A549 (cell line): ENCODE measurements at regions not wholly inside any gene's neighbourhood (a gene's known extent, or its start where the extent isn't known, plus 50 kb on each side); places are given as distances from the start of the nearest gene placed in this dataset.

Experiments
- ATAC-seq, 2 experiments: fragments of 200-7000 bp in 1 of 2; fragments of >200 bp in 1 of 2; cut with Nextera tagmentation in 1 of 2; cut with Tn5 transposase in 1 of 2; 3 replicates each; pipeline versions ENCODE4 v1.8.0 to v1.9.1; 2018 to 2020; ENCODE audit warnings: mild to moderate bottlenecking in 1 of 2, moderate library complexity in 1 of 2
- CTCF ChIA-PET: fragments of 300-600 bp; sonication (Branson Sonifier 250); formaldehyde crosslinking; extraction: SDS; loops from one replicate; lab custom pipeline; 2021; ENCODE audit warnings: antibody characterized with exemption, inconsistent platforms; lab: Yijun Ruan, JAX
- POLR2A ChIA-PET: fragments of 350-600 bp; formaldehyde crosslinking; extraction: SDS; loops from one replicate; lab custom pipeline; 2021; ENCODE audit warnings: antibody characterized with exemption, inconsistent platforms; lab: Yijun Ruan, JAX
- DNase-seq, 2 experiments: peaks; one replicate each; pipeline versions ENCODE4 v3.0.0 to v3.0.0-alpha.2; 2011 to 2016; ENCODE audit warnings: low read depth in 1 of 2, low spot score in 1 of 2
- FAIRE-seq: peaks from 2 replicates; lab custom pipeline; 2011; peaks lifted over from hg19 to GRCh38; lab: Jason Lieb, UNC
- H3K27ac ChIP-seq, 2 experiments: fragments of >200 bp; sonication (Bioruptor Twin); formaldehyde crosslinking; 3 replicates each; pipeline ENCODE4 v1.5.1; 2016 to 2017
- H3K4me1 ChIP-seq: fragments of >200 bp; sonication (Bioruptor Twin); formaldehyde crosslinking; 3 replicates; pipeline ENCODE4 v1.6.1; 2016
- H3K4me2 ChIP-seq: fragments of >200 bp; sonication (Bioruptor Twin); formaldehyde crosslinking; 3 replicates; pipeline ENCODE4 v1.6.1; 2016
- H3K4me3 ChIP-seq: fragments of >200 bp; sonication (Bioruptor Twin); formaldehyde crosslinking; 3 replicates; pipeline ENCODE4 v1.5.1; 2016
- H3K9me3 ChIP-seq: fragments of >200 bp; sonication (Bioruptor Twin); formaldehyde crosslinking; 3 replicates; pipeline ENCODE4 v1.6.1; 2016
- CHD2 ChIP-seq: fragments of 150-350 bp; IDR thresholded peaks from 2 replicates; pipeline ENCODE4 v1.6.1; 2014; ENCODE audit warnings: low read length; ENCODE audit not compliant: partially characterized antibody
- CHD4 ChIP-seq: fragments of 200-600 bp; sonication (generic); IDR thresholded peaks from 2 replicates; pipeline ENCODE4 v1.6.1; 2016; ENCODE audit warnings: antibody characterized with exemption, mild to moderate bottlenecking, borderline replicate concordance
- EP300 ChIP-seq, 2 experiments: fragments of >200 bp; sonication (Bioruptor Twin); formaldehyde crosslinking; IDR thresholded peaks; 2 replicates in 1 of 2; 3 replicates in 1 of 2; pipeline ENCODE4 v1.6.1; 2016 to 2017
- FOSB ChIP-seq: fragments of 250-450 bp; sonication (Bioruptor Pico); IDR thresholded peaks from 2 replicates; pipeline ENCODE4 v1.5.0; 2020; ENCODE audit warnings: mild to moderate bottlenecking, moderate library complexity
- GATA3 ChIP-seq: IDR thresholded peaks from 2 replicates; pipeline ENCODE4 v1.6.1; 2012; ENCODE audit warnings: borderline replicate concordance
- JUN ChIP-seq, 2 experiments: fragments of >200 bp; sonication (Bioruptor Twin); formaldehyde crosslinking; IDR thresholded peaks; 2 replicates in 1 of 2; 3 replicates in 1 of 2; pipeline ENCODE4 v1.6.1; 2016 to 2017
- JUNB ChIP-seq: fragments of >200 bp; sonication (Bioruptor Twin); formaldehyde crosslinking; IDR thresholded peaks from 2 replicates; pipeline ENCODE4 v1.6.1; 2016
- KDM1A ChIP-seq: fragments of 200-600 bp; sonication (generic); IDR thresholded peaks from 2 replicates; pipeline ENCODE4 v1.6.1; 2016; ENCODE audit warnings: low read depth, mild to moderate bottlenecking
- KDM5A ChIP-seq: fragments of 200-600 bp; sonication (generic); IDR thresholded peaks from 2 replicates; pipeline ENCODE4 v1.6.1; 2016; ENCODE audit warnings: antibody characterized with exemption, mild to moderate bottlenecking
- MAFK ChIP-seq: fragments of 450-650 bp; IDR thresholded peaks from 2 replicates; pipeline ENCODE4 v1.6.1; 2014; ENCODE audit not compliant: partially characterized antibody
- MAZ ChIP-seq: fragments of 150-350 bp; IDR thresholded peaks from 2 replicates; pipeline ENCODE4 v1.6.1; 2014; ENCODE audit warnings: antibody characterized with exemption, low read depth, low read length, borderline replicate concordance
- NFE2L2 ChIP-seq: fragments of 150-350 bp; conservative IDR thresholded peaks from 2 replicates; pipeline ENCODE4 v1.6.1; 2014; ENCODE audit warnings: low read length
- NPAS2 ChIP-seq: fragments of 250-450 bp; sonication (Bioruptor Pico); IDR thresholded peaks from 2 replicates; pipeline ENCODE4 v1.8.0; 2022; ENCODE audit warnings: mild to moderate bottlenecking, moderate library complexity, borderline replicate concordance
- POLR2A ChIP-seq: IDR thresholded peaks from 2 replicates; pipeline ENCODE4 v1.6.1; 2012; ENCODE audit warnings: mild to moderate bottlenecking, low read length
- RAD21 ChIP-seq, 2 experiments: fragments of >200 bp in 1 of 2; sonication (Bioruptor Twin) in 1 of 2; formaldehyde crosslinking in 1 of 2; IDR thresholded peaks in 1 of 2; conservative IDR thresholded peaks in 1 of 2; 2 replicates in 1 of 2; 3 replicates in 1 of 2; pipeline ENCODE4 v1.6.1; 2012 to 2018; ENCODE audit warnings: inconsistent platforms in 1 of 2
- RCOR1 ChIP-seq: fragments of 150-350 bp; IDR thresholded peaks from 2 replicates; pipeline ENCODE4 v1.6.1; 2014; ENCODE audit warnings: antibody characterized with exemption, low read length, low read depth
- RFX5 ChIP-seq: fragments of 450-650 bp; IDR thresholded peaks from 2 replicates; pipeline ENCODE4 v1.7.1; 2014; ENCODE audit warnings: antibody characterized with exemption, mild to moderate bottlenecking, moderate library complexity
- RNF2 ChIP-seq: fragments of 200-600 bp; sonication (generic); IDR thresholded peaks from 2 replicates; pipeline ENCODE4 v1.6.1; 2016; ENCODE audit warnings: low read depth, mild to moderate bottlenecking, antibody characterized with exemption, moderate library complexity, borderline replicate concordance
- SMC3 ChIP-seq: fragments of >200 bp; sonication (Bioruptor Twin); formaldehyde crosslinking; IDR thresholded peaks from 3 replicates; pipeline ENCODE4 v1.6.1; 2018; ENCODE audit warnings: inconsistent platforms
- TFCP2L1 ChIP-seq: fragments of 250-450 bp; sonication (Bioruptor Pico); IDR thresholded peaks from 2 replicates; pipeline ENCODE4 v1.5.0; 2021; ENCODE audit warnings: mild to moderate bottlenecking
- ZC3H11A ChIP-seq: fragments of 450-650 bp; IDR thresholded peaks from 2 replicates; pipeline ENCODE4 v1.6.1; 2014; ENCODE audit warnings: antibody characterized with exemption, mild to moderate bottlenecking
- ZNF302 ChIP-seq: fragments of 250-450 bp; sonication (Bioruptor Pico); IDR thresholded peaks from 2 replicates; pipeline ENCODE4 v1.9.0; 2021; ENCODE audit warnings: inconsistent platforms, mild to moderate bottlenecking, moderate library complexity
- ZSCAN20 ChIP-seq: fragments of 250-450 bp; sonication (Bioruptor Pico); IDR thresholded peaks from 2 replicates; pipeline ENCODE4 v1.8.0; 2022; ENCODE audit warnings: mild to moderate bottlenecking, moderate library complexity
- WGBS: methylation state at CpG from one replicate; pipeline ENCODE4 v1.1.6; 2017; ENCODE audit errors: missing lambda C conversion rate; 5-methylcytosine and 5-hydroxymethylcytosine counted together
- TF ChIP-seq, protein P1 (sequence below): fragments of 250-450 bp; sonication (Bioruptor Pico); IDR thresholded peaks from 2 replicates; pipeline ENCODE4 v1.5.0; 2021; ENCODE audit warnings: mild to moderate bottlenecking, moderate library complexity, borderline replicate concordance

GRCh38 chr12:131482686-131483085 lies 228.2 kb upstream of the SFSWAP start:
- FAIRE-seq (no peak), ATAC-seq (no peak)

GRCh38 chr12:131486451-131487230 lies 224.2 kb upstream of the SFSWAP start:
- Histone ChIP-seq H3K4me2 (no peak overlapping the region), H3K27ac (no peak overlapping the region), H3K4me3 (no peak overlapping the region), H3K4me1 (no peaks in the 10 kb centered on the region), H3K9me3 (no peaks in the 10 kb centered on the region)
- no peak for ATAC-seq
- 30% methylated on average over 5 of the region's 5 CpGs for WGBS
- FAIRE-seq = no peak
- ChIA-PET CTCF (interaction anchor here (1.0 kb wide), 1 partner anchor 382 kb away, joined by 3 read pairs; no protein-coding TSS in a partner anchor), POLR2A (no interaction called here)
- no peak for DNase-seq
- TF ChIP-seq RNF2 (no peak), RCOR1 (no peak), ZNF302 (CRISPR knock-in tag) (no peak), CHD2 (no peak), EP300 (IDR thresholded peaks at IDR 0.05) (no peak)

More at GRCh38 chr12:131482686-131483085, 228.2 kb upstream of the SFSWAP start:
- Histone ChIP-seq H3K4me1 (no peaks in the 10 kb centered on the region), H3K27ac (no peak overlapping the region), H3K4me2 (no peak overlapping the region), H3K9me3 (no peaks in the 10 kb centered on the region), H3K4me3 (no peak overlapping the region)
- no peak for DNase-seq
- CTCF ChIA-PET = no interaction called here
- POLR2A ChIA-PET = no interaction called here
- no peak for TF ChIP-seq KDM1A
- TF ChIP-seq CHD4 = no peak
- TF ChIP-seq ZSCAN20 (CRISPR knock-in tag) = no peak
- TF ChIP-seq ZC3H11A = no peak
- TF ChIP-seq RAD21 (conservative IDR thresholded peaks at IDR 0.05 in 1 of 2, IDR thresholded peaks at IDR 0.05 in 1 of 2) = no peak
- TF ChIP-seq RCOR1 = no peak
- TF ChIP-seq RFX5 = no peak
- no peak for TF ChIP-seq TFCP2L1 (CRISPR knock-in tag)
- TF ChIP-seq SMC3 = no peak
- no peak for TF ChIP-seq POLR2A
- no peak for TF ChIP-seq KDM5A
- TF ChIP-seq FOSB (CRISPR knock-in tag) = no peak
- no peak for TF ChIP-seq NPAS2 (CRISPR knock-in tag)
- WGBS = 62% methylated on average over 9 of the region's 9 CpGs

DNA sequence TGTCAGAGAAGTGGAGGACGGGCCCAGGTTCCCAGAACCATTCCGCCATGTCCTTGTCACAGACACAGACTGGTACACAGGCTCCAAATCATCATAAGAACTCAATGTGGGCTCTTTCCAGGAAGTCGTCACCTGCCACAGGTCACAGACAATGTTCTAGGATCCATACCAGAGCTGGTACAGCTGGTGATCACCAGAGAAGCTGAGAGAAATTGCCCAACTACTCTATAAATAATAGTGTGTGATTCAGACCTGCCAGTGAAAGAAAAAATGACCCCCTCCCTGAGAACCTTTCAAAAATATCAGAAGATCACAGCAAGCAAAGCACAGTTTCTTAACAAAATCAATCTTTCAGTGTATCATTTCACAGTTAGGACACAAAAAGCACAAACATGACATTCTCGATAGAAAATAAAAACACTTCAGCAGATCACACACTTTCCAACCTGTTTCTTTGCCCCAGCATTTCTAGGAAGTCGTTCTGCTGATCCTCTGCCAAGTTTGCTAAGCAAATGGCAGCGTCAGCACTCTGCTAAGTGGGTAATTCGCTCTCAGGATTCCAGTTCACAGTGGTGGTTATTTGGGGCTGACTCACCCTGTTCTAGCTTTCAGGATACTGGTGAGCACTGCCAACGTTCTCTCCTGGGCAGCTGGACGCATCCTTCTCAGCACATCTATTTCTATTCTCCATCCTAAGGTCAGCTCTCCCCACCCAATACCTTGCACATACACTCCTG lies 223.3 kb upstream of the SFSWAP start:
- CTCF ChIA-PET = interaction anchor here (1.0 kb wide), 1 partner anchor 382 kb away, joined by 3 read pairs; no protein-coding TSS in a partner anchor
- DNase-seq (peak in 1 of 2 experiments; percentile 16), FAIRE-seq (peak; percentile 85), ATAC-seq (peak; percentile 52 to 66; a peak in 4 of 6 replicates)
- no peak overlapping the region for H3K4me3 ChIP-seq
- no peak overlapping the region for H3K27ac ChIP-seq
- no peaks in the 10 kb centered on the region for H3K9me3 ChIP-seq
- H3K4me2 ChIP-seq = 0 out of 3 replicates have a peak overlapping the region, but pooled peaks have one; percentile 2
- POLR2A ChIA-PET = no interaction called here
- WGBS = 34% methylated on average over 9 of the region's 9 CpGs
- H3K4me1 ChIP-seq = no peaks in the 10 kb centered on the region
- TF ChIP-seq JUN (IDR thresholded peaks at IDR 0.05) (no peak), GATA3 (no peak), RCOR1 (no peak), JUNB (no peak), MAZ (no peak), MAFK (peak; percentile 75), NFE2L2 (no peak)
- TF ChIP-seq, protein P1, sequence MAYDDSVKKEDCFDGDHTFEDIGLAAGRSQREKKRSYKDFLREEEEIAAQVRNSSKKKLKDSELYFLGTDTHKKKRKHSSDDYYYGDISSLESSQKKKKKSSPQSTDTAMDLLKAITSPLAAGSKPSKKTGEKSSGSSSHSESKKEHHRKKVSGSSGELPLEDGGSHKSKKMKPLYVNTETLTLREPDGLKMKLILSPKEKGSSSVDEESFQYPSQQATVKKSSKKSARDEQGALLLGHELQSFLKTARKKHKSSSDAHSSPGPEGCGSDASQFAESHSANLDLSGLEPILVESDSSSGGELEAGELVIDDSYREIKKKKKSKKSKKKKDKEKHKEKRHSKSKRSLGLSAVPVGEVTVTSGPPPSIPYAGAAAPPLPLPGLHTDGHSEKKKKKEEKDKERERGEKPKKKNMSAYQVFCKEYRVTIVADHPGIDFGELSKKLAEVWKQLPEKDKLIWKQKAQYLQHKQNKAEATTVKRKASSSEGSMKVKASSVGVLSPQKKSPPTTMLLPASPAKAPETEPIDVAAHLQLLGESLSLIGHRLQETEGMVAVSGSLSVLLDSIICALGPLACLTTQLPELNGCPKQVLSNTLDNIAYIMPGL (CRISPR knock-in tag) = no peak
